Cardiac muscle cell (in vitro differentiated cells and primary cell): ENCODE measurements at regions not wholly inside any gene's neighbourhood (a gene's known extent, or its start where the extent isn't known, plus 50 kb on each side); places are given as distances from the start of the nearest gene placed in this dataset.

ENCODE experiments used
- DNase-seq, 2 donors: peaks; one replicate each; pipeline versions ENCODE4 v3.0.0 to v3.0.0-alpha.2; 2010 to 2017; ENCODE audit warnings: low read depth in 1 of 2, low spot score in 1 of 2
- H3K27ac ChIP-seq: fragments of 200-600 bp; sonication (generic); 2 replicates; pipeline ENCODE4 v1.5.1; 2016
- H3K27me3 ChIP-seq: fragments of 200-600 bp; sonication (generic); 2 replicates; pipeline ENCODE4 v1.6.0; 2016; ENCODE audit warnings: control low read depth
- H3K36me3 ChIP-seq: fragments of 200-600 bp; sonication (generic); 2 replicates; pipeline ENCODE4 v1.5.1; 2016; ENCODE audit warnings: control low read depth
- H3K4me1 ChIP-seq: fragments of 200-600 bp; sonication (generic); 2 replicates; pipeline ENCODE4 v1.8.1; 2017; ENCODE audit warnings: low read depth, mild to moderate bottlenecking, mixed run types
- H3K4me3 ChIP-seq: fragments of 200-600 bp; sonication (generic); 2 replicates; pipeline ENCODE4 v1.5.1; 2016; ENCODE audit warnings: mild to moderate bottlenecking
- H3K9me3 ChIP-seq: fragments of 200-600 bp; sonication (generic); 2 replicates; pipeline ENCODE4 v1.5.1; 2017; ENCODE audit warnings: low read depth, mild to moderate bottlenecking, control low read depth
- TF ChIP-seq, protein P1 (sequence below): IDR thresholded peaks from 2 replicates; pipeline ENCODE4 v1.5.1; 2012; ENCODE audit warnings: low read depth, mild to moderate bottlenecking, low read length

DNA sequence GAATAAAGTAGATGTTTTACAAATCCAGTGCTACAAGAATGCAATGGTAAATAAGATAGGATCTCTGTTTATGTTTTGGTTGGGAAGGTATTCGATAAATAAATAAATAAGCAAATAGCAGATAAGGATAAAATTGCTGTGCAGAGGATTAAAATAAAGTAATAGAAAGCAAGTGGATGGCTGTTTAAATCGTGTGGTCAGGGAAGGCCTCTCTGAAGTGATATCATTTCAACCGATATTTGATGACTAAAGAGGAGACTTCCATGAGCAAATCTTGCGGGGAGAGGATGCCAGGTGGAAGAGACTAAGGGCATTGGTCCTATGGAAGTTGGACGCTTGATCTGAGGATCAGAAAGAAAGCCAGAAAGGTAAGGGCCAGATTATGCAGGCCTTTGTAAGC is 92.0 kb upstream of the CCN2 start:
- TF ChIP-seq, protein P1, sequence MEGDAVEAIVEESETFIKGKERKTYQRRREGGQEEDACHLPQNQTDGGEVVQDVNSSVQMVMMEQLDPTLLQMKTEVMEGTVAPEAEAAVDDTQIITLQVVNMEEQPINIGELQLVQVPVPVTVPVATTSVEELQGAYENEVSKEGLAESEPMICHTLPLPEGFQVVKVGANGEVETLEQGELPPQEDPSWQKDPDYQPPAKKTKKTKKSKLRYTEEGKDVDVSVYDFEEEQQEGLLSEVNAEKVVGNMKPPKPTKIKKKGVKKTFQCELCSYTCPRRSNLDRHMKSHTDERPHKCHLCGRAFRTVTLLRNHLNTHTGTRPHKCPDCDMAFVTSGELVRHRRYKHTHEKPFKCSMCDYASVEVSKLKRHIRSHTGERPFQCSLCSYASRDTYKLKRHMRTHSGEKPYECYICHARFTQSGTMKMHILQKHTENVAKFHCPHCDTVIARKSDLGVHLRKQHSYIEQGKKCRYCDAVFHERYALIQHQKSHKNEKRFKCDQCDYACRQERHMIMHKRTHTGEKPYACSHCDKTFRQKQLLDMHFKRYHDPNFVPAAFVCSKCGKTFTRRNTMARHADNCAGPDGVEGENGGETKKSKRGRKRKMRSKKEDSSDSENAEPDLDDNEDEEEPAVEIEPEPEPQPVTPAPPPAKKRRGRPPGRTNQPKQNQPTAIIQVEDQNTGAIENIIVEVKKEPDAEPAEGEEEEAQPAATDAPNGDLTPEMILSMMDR = no peak

GRCh38 chr6:132041706-132042105 is 90.5 kb upstream of the CCN2 start:
- Histone ChIP-seq H3K4me1 (peaks cover under 1% of the 10 kb centered on the region), H3K9me3 (no peaks in the 10 kb centered on the region), H3K27ac (no peak overlapping the region), H3K4me3 (no peak overlapping the region), H3K27me3 (no peaks in the 10 kb centered on the region), H3K36me3 (no peaks in the 10 kb centered on the region)
- TF ChIP-seq, protein P1 = no peak
- DNase-seq = no peak

More for the DNA sequence above, 92.0 kb upstream of the CCN2 start:
- Histone ChIP-seq H3K27ac (no peak overlapping the region), H3K27me3 (no peaks in the 10 kb centered on the region), H3K4me3 (no peak overlapping the region), H3K36me3 (no peaks in the 10 kb centered on the region), H3K9me3 (no peaks in the 10 kb centered on the region), H3K4me1 (no peaks in the 10 kb centered on the region)
- no peak for DNase-seq

- H3K27me3 ChIP-seq = no peaks in the 10 kb centered on the region
- no peak for DNase-seq
- no peaks in the 10 kb centered on the region for H3K36me3 ChIP-seq
- TF ChIP-seq, protein P1 = no peak
- no peaks in the 10 kb centered on the region for H3K4me1 ChIP-seq
- no peak overlapping the region for H3K4me3 ChIP-seq
- no peaks in the 10 kb centered on the region for H3K9me3 ChIP-seq
- H3K27ac ChIP-seq = no peak overlapping the region
These were observed 76.9 kb upstream of the CCN2 start for GRCh38 chr6:132028029-132028428.

DNA sequence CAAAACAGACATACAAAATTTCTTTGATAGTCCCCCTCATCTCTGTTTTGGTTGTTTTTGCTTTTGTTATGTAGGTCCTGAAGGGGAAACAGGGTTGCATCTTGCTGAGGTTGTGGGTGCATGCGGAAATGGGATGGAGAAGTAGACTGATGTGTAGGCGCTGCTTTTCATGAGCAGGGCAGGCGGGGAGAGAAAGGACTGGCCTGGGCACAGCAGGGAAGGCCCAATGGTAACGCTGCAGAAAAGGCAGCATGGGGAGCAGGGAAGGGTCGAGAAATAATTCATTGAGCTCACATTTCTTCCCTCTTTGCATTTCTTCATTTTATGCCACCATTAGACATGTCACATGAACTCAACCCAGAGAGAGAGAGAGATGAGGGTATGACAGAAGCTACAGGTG is 74.3 kb upstream of the CCN2 start:
- TF ChIP-seq, protein P1 = no peak
- no peaks in the 10 kb centered on the region for H3K27me3 ChIP-seq
- DNase-seq = no peak
- H3K9me3 ChIP-seq = no peaks in the 10 kb centered on the region
- H3K4me1 ChIP-seq = no peaks in the 10 kb centered on the region
- no peak overlapping the region for H3K27ac ChIP-seq
- no peak overlapping the region for H3K4me3 ChIP-seq
- H3K36me3 ChIP-seq = no peaks in the 10 kb centered on the region

DNA sequence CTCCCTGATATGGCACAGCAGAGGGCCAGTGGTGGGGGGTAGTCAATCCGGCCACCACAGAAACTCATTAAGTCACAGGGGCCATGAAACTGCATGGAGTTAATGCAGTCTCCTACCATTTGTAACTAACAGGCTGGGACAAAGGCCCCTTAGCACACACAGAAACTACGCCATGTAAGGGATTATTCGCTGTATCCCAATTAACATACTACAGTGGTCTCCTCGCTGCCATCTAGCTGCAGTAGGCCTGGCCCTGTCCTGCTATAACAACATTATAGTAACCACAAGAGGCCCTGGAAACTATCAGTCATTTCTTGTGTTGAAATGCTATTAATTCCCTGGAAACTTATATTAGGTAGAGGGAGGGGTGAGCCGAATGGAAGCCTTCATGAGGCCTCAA is 72.3 kb upstream of the CCN2 start:
- Histone ChIP-seq H3K27ac (no peak overlapping the region), H3K4me1 (no peaks in the 10 kb centered on the region), H3K9me3 (no peaks in the 10 kb centered on the region), H3K4me3 (no peak overlapping the region), H3K27me3 (no peaks in the 10 kb centered on the region), H3K36me3 (no peaks in the 10 kb centered on the region)
- DNase-seq = no peak
- TF ChIP-seq, protein P1 = no peak
